CD4-positive, alpha-beta T cell treated with Interleukin-4 for 1 hour (primary cell): ENCODE measurements at regions not wholly inside any gene's neighbourhood (a gene's known extent, or its start where the extent isn't known, plus 50 kb on each side); places are given as distances from the start of the nearest gene placed in this dataset.
"Not testable (repeated sequence)": the region's sequence is repeated elsewhere in the genome, so short reads cannot be mapped to it uniquely, and the experiment has no call there.

Source experiments
- DNase-seq, 2 donors: peaks; one replicate each; pipeline ENCODE4 v3.0.0-alpha.2; 2020 to 2022

- DNase-seq: no peak
Observed at GRCh38 chr6:144360401-144360800, 75.3 kb downstream of the UTRN start.

DNA sequence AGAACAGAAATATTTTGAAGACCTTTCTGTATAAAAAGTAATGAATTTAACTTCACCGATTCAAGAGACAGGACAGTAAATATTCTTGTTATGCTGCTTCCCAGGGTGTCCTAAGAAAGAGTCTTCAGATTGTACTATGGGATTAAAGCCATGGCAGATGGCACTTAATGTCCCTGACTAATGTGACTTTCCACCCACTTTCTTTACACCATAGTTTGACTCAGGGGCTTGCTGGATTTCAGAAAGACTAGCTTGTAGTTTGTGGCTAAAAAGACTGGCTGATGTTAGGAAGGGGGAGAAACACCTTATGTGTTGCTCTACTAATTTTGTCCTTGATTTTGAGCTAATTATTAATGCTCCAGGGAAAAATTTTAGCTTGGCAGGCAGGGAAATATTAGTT lies 75.9 kb downstream of the UTRN start:
- DNase-seq: no peak

- no peak for DNase-seq
Observed at GRCh38 chr6:144362042-144363018, 77.2 kb downstream of the UTRN start.

DNA sequence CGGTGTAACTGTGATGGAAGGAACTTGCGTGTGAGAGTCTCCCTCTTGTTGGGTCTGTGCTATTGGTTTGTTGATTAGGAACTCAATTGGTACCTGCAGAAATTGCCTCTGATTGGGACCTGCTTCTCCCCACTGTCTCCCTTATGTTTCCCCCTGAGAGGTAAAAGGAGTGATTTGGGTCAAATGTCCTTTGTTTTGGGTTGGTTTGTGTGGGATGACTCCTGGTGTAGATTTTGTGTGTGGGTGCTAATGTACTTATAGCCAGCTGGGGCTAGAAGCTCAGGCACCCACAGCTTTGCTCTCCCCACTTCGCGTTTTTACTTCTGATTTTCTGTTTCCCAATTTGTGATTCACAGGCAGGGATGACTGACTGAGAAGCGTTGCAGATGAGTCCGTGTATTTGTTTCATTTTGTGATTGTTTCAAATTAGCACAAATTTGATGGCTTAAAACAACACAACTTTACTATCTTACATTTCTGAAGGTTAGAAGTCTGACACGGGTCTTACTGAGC lies 79.1 kb downstream of the UTRN start:
- DNase-seq: no peak

DNA sequence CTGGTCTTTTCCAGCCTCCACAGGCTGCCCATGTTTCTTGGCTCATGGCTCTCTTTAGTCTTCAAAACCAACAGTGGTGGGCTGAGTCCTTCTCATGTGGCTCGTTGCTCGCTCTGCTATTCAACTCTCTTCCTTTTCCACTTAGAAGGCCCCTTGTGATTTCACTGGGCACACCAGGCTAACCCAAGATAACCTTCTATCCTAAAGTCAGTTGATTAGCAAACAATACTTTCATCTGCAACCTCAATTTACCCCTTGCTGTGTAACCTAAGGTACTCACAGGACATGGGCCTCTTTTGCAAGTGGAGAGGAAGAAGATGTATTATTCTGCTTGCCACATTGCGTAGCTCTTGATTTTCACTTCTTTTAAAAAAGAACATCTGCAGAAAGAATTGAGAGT lies 79.6 kb downstream of the UTRN start:
- DNase-seq: no peak

DNA sequence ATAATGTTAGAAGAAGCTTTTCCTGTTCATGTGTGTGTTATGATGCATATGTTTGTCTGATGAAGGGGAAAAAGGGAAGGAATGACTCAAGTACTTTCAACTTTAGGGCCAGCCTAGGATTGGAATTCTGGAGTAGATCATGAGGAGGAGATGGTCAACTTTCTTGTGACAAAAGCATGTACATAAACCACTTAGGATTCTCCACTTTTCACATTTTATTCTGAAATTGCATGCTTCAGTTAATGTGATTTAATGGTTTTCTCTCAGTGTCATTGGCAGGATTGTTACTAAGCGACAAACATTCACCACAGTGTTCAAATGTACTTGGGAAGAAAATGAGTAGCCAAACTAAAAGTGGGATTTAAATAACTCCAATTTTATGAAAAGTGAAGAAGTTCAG lies 80.1 kb downstream of the UTRN start:
- DNase-seq: no peak

DNA sequence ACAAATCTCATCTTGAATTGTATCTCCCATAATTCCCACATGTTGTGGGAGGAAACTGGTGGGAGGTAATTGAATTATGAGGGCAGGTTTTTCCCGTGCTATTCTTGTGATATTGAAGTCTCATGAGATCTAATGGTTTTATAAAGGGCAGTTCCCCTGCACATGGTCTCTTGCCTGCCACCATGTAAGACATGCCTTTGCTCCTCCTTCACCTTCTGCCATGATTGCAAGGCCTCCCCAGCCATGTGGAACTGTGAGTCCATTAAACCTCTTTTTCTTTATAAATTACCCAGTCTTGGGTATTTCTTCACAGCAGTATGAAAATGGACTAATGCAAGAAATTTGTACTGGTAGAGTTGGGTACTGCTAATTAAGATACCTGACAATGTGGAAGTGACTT lies 84.6 kb downstream of the UTRN start:
- DNase-seq: not testable (repeated sequence)

- DNase-seq: no peak
Observed at GRCh38 chr6:144372116-144372515, 87.0 kb downstream of the UTRN start.

- DNase-seq: no peak
Observed at GRCh38 chr6:144372611-144373594, 87.8 kb downstream of the UTRN start.

- DNase-seq: not testable (repeated sequence)
Observed at GRCh38 chr6:144374525-144374924, 89.4 kb downstream of the UTRN start.

GRCh38 chr6:144377586-144378210 lies 92.6 kb downstream of the UTRN start:
- no peak for DNase-seq

DNA sequence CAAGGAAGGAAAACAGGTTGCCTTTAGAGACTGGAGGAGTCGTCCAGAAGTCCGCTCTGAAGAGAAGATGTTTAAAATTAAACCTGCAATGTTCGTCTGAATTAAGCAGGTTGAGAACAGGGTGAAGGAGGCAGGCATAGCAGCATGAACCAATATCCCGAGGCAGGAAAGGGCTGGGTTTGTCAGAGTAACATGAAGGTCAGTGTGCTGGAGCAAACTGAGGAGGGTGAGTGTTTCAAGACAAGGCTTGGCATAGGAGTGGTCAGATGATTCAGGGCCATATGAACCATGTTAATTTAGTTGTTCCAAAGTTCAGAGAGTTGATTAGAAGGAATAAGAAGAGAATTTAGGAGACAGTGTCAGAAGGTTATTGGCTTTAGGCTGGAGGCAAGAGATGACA lies 93.3 kb downstream of the UTRN start:
- no peak for DNase-seq

- DNase-seq: no peak
Observed at GRCh38 chr6:144379356-144379755, 94.2 kb downstream of the UTRN start.

GRCh38 chr6:144381499-144381898 lies 96.4 kb downstream of the UTRN start:
- not testable (repeated sequence) for DNase-seq

DNA sequence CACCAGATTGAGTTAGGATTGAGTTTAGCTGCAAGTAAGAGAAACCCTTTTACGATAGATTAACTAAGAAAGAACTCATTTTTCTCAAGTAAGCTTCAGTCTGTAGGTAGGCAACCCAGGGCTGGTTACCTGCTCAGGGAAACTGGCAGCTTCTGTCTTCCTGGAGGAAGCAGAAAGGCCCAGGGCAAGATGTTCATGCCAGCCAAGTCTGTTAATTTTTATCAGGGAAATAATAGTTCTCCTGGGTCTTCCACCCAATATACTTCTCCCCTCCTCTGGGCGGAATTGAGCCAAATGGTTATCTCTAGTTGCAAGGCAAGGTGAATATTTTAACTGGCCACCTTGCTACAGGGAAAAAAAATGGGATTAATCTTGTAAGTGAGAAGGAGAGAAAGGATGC lies 98.2 kb downstream of the UTRN start:
- no peak for DNase-seq

- no peak for DNase-seq
Observed at GRCh38 chr6:144384427-144384826, 99.3 kb downstream of the UTRN start.

- DNase-seq: not testable (repeated sequence)
Observed at GRCh38 chr6:144389474-144389873, 104.3 kb downstream of the UTRN start.

DNA sequence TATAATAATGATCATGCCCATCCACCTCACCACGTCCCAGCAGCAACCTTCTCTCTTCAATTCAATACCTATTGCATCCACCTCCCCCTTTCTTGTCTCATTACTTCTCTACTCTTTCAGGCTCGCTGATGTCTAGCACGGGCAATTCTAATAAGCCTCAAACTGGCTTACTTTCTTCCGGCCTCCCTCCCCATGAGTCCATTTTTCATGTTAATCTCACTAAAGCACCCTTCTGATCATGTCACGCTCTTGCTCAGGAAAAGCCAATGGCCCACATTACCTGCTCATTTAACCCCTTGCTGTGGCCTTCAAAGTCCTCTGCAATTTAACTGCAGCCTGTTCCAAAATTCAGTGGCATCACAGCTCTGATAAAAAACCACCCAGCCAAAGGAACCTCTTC lies 105.1 kb downstream of the UTRN start:
- DNase-seq: no peak

- DNase-seq: no peak
Observed at GRCh38 chr6:144390886-144391285, 105.8 kb downstream of the UTRN start.

- DNase-seq: no peak
Observed at GRCh38 chr6:144392536-144392935, 107.4 kb downstream of the UTRN start.

DNA sequence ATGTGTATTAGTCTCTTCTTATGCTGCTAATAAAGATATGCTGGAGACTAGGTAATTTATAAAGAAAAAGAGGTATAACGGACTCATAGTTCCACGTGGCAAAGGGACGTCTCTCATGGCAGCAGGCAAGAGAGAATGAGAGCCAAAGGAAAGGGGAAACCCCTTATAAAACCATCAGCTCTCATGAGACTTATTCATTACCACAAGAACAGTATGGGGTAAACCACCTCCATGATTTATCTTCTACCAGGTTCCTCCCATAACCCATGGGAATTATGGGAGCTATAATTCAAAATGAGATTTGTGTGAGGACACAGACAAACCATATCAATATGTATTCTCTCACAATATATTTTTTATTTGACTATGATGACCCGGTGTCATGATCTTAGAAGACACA lies 109.1 kb downstream of the UTRN start:
- DNase-seq: no peak

DNA sequence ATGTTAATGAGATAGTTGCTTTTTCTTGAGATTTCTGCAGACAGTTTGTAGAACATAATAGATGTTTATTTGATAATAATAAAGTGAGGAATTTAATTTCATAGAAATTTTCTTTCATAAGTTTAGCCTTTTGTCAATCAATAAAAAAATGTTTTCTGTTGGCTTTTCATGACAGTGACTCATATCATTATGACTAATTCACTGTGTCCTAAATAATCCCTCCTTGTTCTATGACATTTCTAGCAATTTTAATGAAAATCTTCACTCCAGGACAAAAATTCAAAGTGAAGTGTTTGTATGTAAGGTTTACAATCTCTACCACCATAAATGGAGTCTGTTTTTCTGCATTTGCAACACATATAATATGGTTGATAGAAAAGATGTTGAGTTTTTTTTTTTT lies 109.9 kb downstream of the UTRN start:
- no peak for DNase-seq

GRCh38 chr6:144395826-144396225 lies 110.7 kb downstream of the UTRN start:
- DNase-seq: no peak
